IMR-90 (cell line): ENCODE measurements at regions not wholly inside any gene's neighbourhood (a gene's known extent, or its start where the extent isn't known, plus 50 kb on each side); places are given as distances from the start of the nearest gene placed in this dataset.

ENCODE experiments used
- CTCF ChIP-seq: conservative IDR thresholded peaks from 2 replicates; pipeline ENCODE4 v1.5.1; 2012; ENCODE audit warnings: mild to moderate bottlenecking, low read depth, low read length, improper control_type of control experiment
- RAD21 ChIP-seq: IDR thresholded peaks from 2 replicates; pipeline ENCODE4 v1.6.1; 2012; ENCODE audit warnings: low read length, improper control_type of control experiment
- RFX5 ChIP-seq: IDR thresholded peaks from 2 replicates; pipeline ENCODE4 v1.8.0; 2012; ENCODE audit warnings: low read depth, mild to moderate bottlenecking, low read length, moderate library complexity
- SMC3 ChIP-seq: fragments of 150-350 bp; IDR thresholded peaks from 2 replicates; pipeline ENCODE4 v1.6.1; 2016; ENCODE audit warnings: low read depth, mild to moderate bottlenecking, antibody characterized with exemption, low read length, moderate library complexity

- TF ChIP-seq RFX5 (no peak), CTCF (no peak), RAD21 (no peak), SMC3 (no peak)
Measured at GRCh38 chr11:33461369-33462125, 204.4 kb downstream of the HIPK3 start.
